GM12878 (cell line): ENCODE measurements at regions not wholly inside any gene's neighbourhood (a gene's known extent, or its start where the extent isn't known, plus 50 kb on each side); places are given as distances from the start of the nearest gene placed in this dataset.

Source experiments
- ATAC-seq: fragments of 200-7000 bp; cut with Tn5 transposase; 3 replicates; pipeline ENCODE4 v1.9.1; 2020; ENCODE audit warnings: mild to moderate bottlenecking, moderate library complexity
- BruUV-seq: library from RNA; stranded (reverse); fragments of 400-500 nt; replicated peaks from 2 replicates; lab custom pipeline; 2021; lab: Mats Ljungman, UMichigan
- CTCF ChIA-PET: fragments of 300-600 bp; sonication (Branson Sonifier 250); formaldehyde crosslinking; extraction: SDS; loops from one replicate; lab custom pipeline; 2021; ENCODE audit warnings: inconsistent platforms; lab: Yijun Ruan, JAX
- POLR2A ChIA-PET: fragments of 350-600 bp; formaldehyde crosslinking; extraction: SDS; loops from one replicate; lab custom pipeline; 2021; ENCODE audit warnings: inconsistent platforms; lab: Charles Lee
- RAD21 ChIA-PET: fragments of 300-600 bp; sonication (Branson Sonifier 250); formaldehyde crosslinking; loops from one replicate; lab custom pipeline; 2023; ENCODE audit warnings: antibody characterized with exemption; ENCODE audit not compliant: unreplicated experiment; lab: Charles Lee
- SMC1A ChIA-PET: fragments of 300-600 bp; sonication (Branson Sonifier 250); formaldehyde crosslinking; loops from one replicate; lab custom pipeline; 2023; ENCODE audit not compliant: unreplicated experiment, uncharacterized antibody; lab: Charles Lee
- DNase-seq: peaks from one replicate; pipeline ENCODE4 v3.0.0-alpha.2; 2011; ENCODE audit warnings: low read depth, low spot score
- FAIRE-seq: peaks from 3 replicates; lab custom pipeline; 2011; peaks lifted over from hg19 to GRCh38; lab: Jason Lieb, UNC
- H2AFZ ChIP-seq: 2 replicates; pipeline ENCODE4 v1.6.0; 2011; ENCODE audit warnings: low read depth, low read length, control low read depth; ENCODE audit not compliant: control insufficient read depth
- H3K27ac ChIP-seq: 2 replicates; pipeline ENCODE4 v1.5.1; 2011; ENCODE audit warnings: control low read depth; ENCODE audit not compliant: control insufficient read depth, insufficient read depth
- H3K27me3 ChIP-seq, 2 experiments: replicated peaks in 1 of 2; 2 replicates each; pipeline versions ENCODE4 v1.6.0 to v1.6.1; 2011; ENCODE audit warnings: low read length in 1 of 2; ENCODE audit not compliant: control insufficient read depth in 2 of 2, insufficient read depth in 2 of 2
- H3K36me3 ChIP-seq, 2 experiments: 2 replicates each; pipeline ENCODE4 v1.5.1; 2011; ENCODE audit warnings: low read length in 1 of 2; ENCODE audit not compliant: control insufficient read depth in 2 of 2, insufficient read depth in 2 of 2
- H3K4me1 ChIP-seq: 2 replicates; pipeline ENCODE4 v1.6.1; 2011; ENCODE audit warnings: mild to moderate bottlenecking, low read length, moderate library complexity, mixed read lengths; ENCODE audit not compliant: control insufficient read depth, insufficient read depth
- H3K4me2 ChIP-seq: 2 replicates; pipeline ENCODE4 v1.6.0; 2011; ENCODE audit warnings: control low read depth; ENCODE audit not compliant: control insufficient read depth, insufficient read depth
- H3K4me3 ChIP-seq: fragments of 200-600 bp; sonication (generic); 2 replicates; pipeline ENCODE4 v1.5.1; 2016
- H3K79me2 ChIP-seq: 2 replicates; pipeline ENCODE4 v1.6.0; 2011; ENCODE audit warnings: low read length; ENCODE audit not compliant: control insufficient read depth, insufficient read depth
- H3K9ac ChIP-seq: 2 replicates; pipeline ENCODE4 v1.8.0; 2011; ENCODE audit warnings: low read length, control low read depth, mixed read lengths; ENCODE audit not compliant: control insufficient read depth, insufficient read depth
- H3K9me3 ChIP-seq: replicated peaks from 3 replicates; pipeline ENCODE4 v1.5.1; 2011; ENCODE audit warnings: mild to moderate bottlenecking, low read length; ENCODE audit not compliant: control insufficient read depth, insufficient read depth
- H4K20me1 ChIP-seq: 2 replicates; pipeline ENCODE4 v1.6.0; 2011; ENCODE audit not compliant: control insufficient read depth, insufficient read depth
- ETV6 ChIP-seq, 2 experiments: fragments of 450-650 bp in 1 of 2; IDR thresholded peaks in 1 of 2; conservative IDR thresholded peaks in 1 of 2; 2 replicates each; pipeline ENCODE4 v1.6.1; 2014; ENCODE audit warnings: antibody characterized with exemption in 1 of 2, borderline replicate concordance in 1 of 2, low read depth in 1 of 2, mild to moderate bottlenecking in 1 of 2, moderate library complexity in 1 of 2
- FOXK2 ChIP-seq: fragments of 450-650 bp; IDR thresholded peaks from 2 replicates; pipeline ENCODE4 v1.6.1; 2017; ENCODE audit warnings: mild to moderate bottlenecking, moderate library complexity
- MXI1 ChIP-seq: fragments of 150-350 bp; IDR thresholded peaks from 2 replicates; pipeline ENCODE4 v1.6.1; 2011; ENCODE audit warnings: low read depth, mild to moderate bottlenecking, inconsistent platforms, low read length, improper control_type of control experiment
- MYB ChIP-seq: fragments of 150-350 bp; IDR thresholded peaks from 2 replicates; pipeline ENCODE4 v1.6.1; 2014; ENCODE audit warnings: mild to moderate bottlenecking, low read depth, low read length, borderline replicate concordance
- NR2F1 ChIP-seq: fragments of 450-650 bp; conservative IDR thresholded peaks from 2 replicates; pipeline ENCODE4 v1.6.1; 2017; ENCODE audit warnings: mild to moderate bottlenecking
- SP1 ChIP-seq: IDR thresholded peaks from one replicate; pipeline ENCODE4 v1.6.1; 2011; ENCODE audit warnings: low read depth, low read length
- TCF3 ChIP-seq: IDR thresholded peaks from 2 replicates; pipeline ENCODE4 v1.6.1; 2012; ENCODE audit warnings: low read depth, mild to moderate bottlenecking, low read length, borderline replicate concordance; ENCODE audit not compliant: insufficient read depth
- WGBS: methylation state at CpG from one replicate; pipeline ENCODE4 v1.1.6; 2016; ENCODE audit warnings: low lambda C conversion rate; ENCODE audit not compliant: insufficient replicate concordance, insufficient coverage; ENCODE audit errors: missing lambda C conversion rate; 5-methylcytosine and 5-hydroxymethylcytosine counted together
- in situ Hi-C: fragments of 300-500 bp; cut with MboI; formaldehyde crosslinking; loops from 9 replicates; pipeline ENCODE4 v1.14.3; 2018; ENCODE audit warnings: mixed read lengths
- intact Hi-C: fragments of 100-400 bp; cut with micrococcal nuclease; formaldehyde crosslinking; loops from one replicate; pipeline ENCODE4 v1.14.2; 2022; ENCODE audit not compliant: unreplicated experiment
- TF ChIP-seq, protein P1 (sequence below): IDR thresholded peaks from 2 replicates; pipeline ENCODE4 v1.6.1; 2011; ENCODE audit warnings: borderline replicate concordance, low read depth, mild to moderate bottlenecking, moderate library complexity, low read length; ENCODE audit not compliant: insufficient read depth, poor library complexity, severe bottlenecking
- TF ChIP-seq, protein P2 (sequence below): fragments of 450-650 bp; IDR thresholded peaks from 2 replicates; pipeline ENCODE4 v1.6.1; 2017; ENCODE audit warnings: low read depth, mild to moderate bottlenecking, moderate library complexity
- TF ChIP-seq, protein P3 (sequence below): fragments of 450-650 bp; IDR thresholded peaks from 2 replicates; pipeline ENCODE4 v1.6.1; 2017; ENCODE audit warnings: mild to moderate bottlenecking, moderate library complexity
- TF ChIP-seq, protein P4 (sequence below): fragments of 450-650 bp; formaldehyde crosslinking; IDR thresholded peaks from 2 replicates; pipeline ENCODE4 v1.4.0; 2020; ENCODE audit warnings: mild to moderate bottlenecking, moderate library complexity
- TF ChIP-seq, protein P5 (sequence below): IDR thresholded peaks from 2 replicates; pipeline ENCODE4 v1.6.1; 2012; ENCODE audit warnings: low read depth, low read length, improper control_type of control experiment

DNA sequence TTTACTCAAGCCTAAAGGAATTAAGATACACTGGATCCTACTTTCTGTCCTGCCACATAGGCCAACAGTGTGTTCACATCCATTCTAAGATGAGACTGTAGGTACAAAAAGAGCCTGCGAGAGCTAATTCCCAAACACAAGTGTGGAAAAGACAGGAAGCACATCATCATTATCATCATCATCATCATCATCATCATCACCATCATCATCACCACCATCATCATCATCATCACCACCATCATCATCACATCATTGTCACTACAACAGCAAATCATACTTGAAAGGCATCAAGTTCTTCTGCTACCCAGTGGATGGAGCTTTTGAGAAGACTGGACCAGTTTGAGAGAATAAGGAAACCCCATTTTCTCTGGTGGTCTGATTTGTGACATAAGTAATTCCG lies 268.1 kb downstream of the HS3ST3A1 start:
- H3K36me3 ChIP-seq, result no peaks in the 10 kb centered on the region
- no peak overlapping the region for H3K4me2 ChIP-seq
- no peak overlapping the region for H3K9ac ChIP-seq
- no peak overlapping the region for H3K4me3 ChIP-seq
- in situ Hi-C loops, result loop anchor here (10.0 to 25.0 kb wide), 2 partner anchors 954 to 1591 kb away; no protein-coding TSS in a partner anchor
- H3K27ac ChIP-seq, result no peak overlapping the region
- ATAC-seq (no peak), DNase-seq (no peak), FAIRE-seq (no peak)
- 42% methylated on average over 2 of the region's 2 CpGs for WGBS
- intact Hi-C loops, result no loop called here
- POLR2A ChIA-PET, result no interaction called here
- no peak overlapping the region for H2AFZ ChIP-seq
- no peaks in the 10 kb centered on the region for H3K4me1 ChIP-seq
- no TSS peak for BruUV-seq
- no peaks in the 10 kb centered on the region for H4K20me1 ChIP-seq
- SMC1A ChIA-PET, result no interaction called here
- H3K9me3 ChIP-seq, result no peaks in the 10 kb centered on the region; the same call in 2 of the 3 replicates
- RAD21 ChIA-PET, result no interaction called here
- CTCF ChIA-PET, result interaction anchor here (1.4 kb wide), 1 partner anchor 302 kb away, joined by 4 read pairs; no protein-coding TSS in a partner anchor
- H3K27me3 ChIP-seq, result no peaks in the 10 kb centered on the region
- no peaks in the 10 kb centered on the region for H3K79me2 ChIP-seq
- TF ChIP-seq FOXK2, result no peak
- TF ChIP-seq SP1, result no peak
- TF ChIP-seq, protein P1, sequence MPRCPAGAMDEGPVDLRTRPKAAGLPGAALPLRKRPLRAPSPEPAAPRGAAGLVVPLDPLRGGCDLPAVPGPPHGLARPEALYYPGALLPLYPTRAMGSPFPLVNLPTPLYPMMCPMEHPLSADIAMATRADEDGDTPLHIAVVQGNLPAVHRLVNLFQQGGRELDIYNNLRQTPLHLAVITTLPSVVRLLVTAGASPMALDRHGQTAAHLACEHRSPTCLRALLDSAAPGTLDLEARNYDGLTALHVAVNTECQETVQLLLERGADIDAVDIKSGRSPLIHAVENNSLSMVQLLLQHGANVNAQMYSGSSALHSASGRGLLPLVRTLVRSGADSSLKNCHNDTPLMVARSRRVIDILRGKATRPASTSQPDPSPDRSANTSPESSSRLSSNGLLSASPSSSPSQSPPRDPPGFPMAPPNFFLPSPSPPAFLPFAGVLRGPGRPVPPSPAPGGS, result no peak
- TF ChIP-seq MYB, result no peak
- no peak for TF ChIP-seq MXI1
- no peak for TF ChIP-seq ETV6 (conservative IDR thresholded peaks at IDR 0.05 in 1 of 2, IDR thresholded peaks at IDR 0.05 in 1 of 2; ENCODE audit: borderline replicate concordance in 1 of 2, low read depth in 1 of 2)
- TF ChIP-seq, protein P2, sequence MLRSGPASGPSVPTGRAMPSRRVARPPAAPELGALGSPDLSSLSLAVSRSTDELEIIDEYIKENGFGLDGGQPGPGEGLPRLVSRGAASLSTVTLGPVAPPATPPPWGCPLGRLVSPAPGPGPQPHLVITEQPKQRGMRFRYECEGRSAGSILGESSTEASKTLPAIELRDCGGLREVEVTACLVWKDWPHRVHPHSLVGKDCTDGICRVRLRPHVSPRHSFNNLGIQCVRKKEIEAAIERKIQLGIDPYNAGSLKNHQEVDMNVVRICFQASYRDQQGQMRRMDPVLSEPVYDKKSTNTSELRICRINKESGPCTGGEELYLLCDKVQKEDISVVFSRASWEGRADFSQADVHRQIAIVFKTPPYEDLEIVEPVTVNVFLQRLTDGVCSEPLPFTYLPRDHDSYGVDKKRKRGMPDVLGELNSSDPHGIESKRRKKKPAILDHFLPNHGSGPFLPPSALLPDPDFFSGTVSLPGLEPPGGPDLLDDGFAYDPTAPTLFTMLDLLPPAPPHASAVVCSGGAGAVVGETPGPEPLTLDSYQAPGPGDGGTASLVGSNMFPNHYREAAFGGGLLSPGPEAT, result no peak
- TF ChIP-seq, protein P3, sequence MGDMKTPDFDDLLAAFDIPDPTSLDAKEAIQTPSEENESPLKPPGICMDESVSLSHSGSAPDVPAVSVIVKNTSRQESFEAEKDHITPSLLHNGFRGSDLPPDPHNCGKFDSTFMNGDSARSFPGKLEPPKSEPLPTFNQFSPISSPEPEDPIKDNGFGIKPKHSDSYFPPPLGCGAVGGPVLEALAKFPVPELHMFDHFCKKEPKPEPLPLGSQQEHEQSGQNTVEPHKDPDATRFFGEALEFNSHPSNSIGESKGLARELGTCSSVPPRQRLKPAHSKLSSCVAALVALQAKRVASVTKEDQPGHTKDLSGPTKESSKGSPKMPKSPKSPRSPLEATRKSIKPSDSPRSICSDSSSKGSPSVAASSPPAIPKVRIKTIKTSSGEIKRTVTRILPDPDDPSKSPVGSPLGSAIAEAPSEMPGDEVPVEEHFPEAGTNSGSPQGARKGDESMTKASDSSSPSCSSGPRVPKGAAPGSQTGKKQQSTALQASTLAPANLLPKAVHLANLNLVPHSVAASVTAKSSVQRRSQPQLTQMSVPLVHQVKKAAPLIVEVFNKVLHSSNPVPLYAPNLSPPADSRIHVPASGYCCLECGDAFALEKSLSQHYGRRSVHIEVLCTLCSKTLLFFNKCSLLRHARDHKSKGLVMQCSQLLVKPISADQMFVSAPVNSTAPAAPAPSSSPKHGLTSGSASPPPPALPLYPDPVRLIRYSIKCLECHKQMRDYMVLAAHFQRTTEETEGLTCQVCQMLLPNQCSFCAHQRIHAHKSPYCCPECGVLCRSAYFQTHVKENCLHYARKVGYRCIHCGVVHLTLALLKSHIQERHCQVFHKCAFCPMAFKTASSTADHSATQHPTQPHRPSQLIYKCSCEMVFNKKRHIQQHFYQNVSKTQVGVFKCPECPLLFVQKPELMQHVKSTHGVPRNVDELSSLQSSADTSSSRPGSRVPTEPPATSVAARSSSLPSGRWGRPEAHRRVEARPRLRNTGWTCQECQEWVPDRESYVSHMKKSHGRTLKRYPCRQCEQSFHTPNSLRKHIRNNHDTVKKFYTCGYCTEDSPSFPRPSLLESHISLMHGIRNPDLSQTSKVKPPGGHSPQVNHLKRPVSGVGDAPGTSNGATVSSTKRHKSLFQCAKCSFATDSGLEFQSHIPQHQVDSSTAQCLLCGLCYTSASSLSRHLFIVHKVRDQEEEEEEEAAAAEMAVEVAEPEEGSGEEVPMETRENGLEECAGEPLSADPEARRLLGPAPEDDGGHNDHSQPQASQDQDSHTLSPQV, result no peak
- TF ChIP-seq, protein P4, sequence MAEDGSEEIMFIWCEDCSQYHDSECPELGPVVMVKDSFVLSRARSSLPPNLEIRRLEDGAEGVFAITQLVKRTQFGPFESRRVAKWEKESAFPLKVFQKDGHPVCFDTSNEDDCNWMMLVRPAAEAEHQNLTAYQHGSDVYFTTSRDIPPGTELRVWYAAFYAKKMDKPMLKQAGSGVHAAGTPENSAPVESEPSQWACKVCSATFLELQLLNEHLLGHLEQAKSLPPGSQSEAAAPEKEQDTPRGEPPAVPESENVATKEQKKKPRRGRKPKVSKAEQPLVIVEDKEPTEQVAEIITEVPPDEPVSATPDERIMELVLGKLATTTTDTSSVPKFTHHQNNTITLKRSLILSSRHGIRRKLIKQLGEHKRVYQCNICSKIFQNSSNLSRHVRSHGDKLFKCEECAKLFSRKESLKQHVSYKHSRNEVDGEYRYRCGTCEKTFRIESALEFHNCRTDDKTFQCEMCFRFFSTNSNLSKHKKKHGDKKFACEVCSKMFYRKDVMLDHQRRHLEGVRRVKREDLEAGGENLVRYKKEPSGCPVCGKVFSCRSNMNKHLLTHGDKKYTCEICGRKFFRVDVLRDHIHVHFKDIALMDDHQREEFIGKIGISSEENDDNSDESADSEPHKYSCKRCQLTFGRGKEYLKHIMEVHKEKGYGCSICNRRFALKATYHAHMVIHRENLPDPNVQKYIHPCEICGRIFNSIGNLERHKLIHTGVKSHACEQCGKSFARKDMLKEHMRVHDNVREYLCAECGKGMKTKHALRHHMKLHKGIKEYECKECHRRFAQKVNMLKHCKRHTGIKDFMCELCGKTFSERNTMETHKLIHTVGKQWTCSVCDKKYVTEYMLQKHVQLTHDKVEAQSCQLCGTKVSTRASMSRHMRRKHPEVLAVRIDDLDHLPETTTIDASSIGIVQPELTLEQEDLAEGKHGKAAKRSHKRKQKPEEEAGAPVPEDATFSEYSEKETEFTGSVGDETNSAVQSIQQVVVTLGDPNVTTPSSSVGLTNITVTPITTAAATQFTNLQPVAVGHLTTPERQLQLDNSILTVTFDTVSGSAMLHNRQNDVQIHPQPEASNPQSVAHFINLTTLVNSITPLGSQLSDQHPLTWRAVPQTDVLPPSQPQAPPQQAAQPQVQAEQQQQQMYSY (CRISPR knock-in tag), result no peak
- TF ChIP-seq, protein P5, sequence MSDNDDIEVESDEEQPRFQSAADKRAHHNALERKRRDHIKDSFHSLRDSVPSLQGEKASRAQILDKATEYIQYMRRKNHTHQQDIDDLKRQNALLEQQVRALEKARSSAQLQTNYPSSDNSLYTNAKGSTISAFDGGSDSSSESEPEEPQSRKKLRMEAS, result no peak
- no peak for TF ChIP-seq NR2F1
- TF ChIP-seq TCF3, result no peak
